T-cell (primary cell): ENCODE measurements at regions not wholly inside any gene's neighbourhood (a gene's known extent, or its start where the extent isn't known, plus 50 kb on each side); places are given as distances from the start of the nearest gene placed in this dataset.

ENCODE experiments used
- ATAC-seq, 4 experiments: fragments of 200-7000 bp in 3 of 4; fragments of 150-1000 bp in 1 of 4; cut with Tn5 transposase; replicated peaks in 1 of 4; 1 replicate in 3 of 4; 2 replicates in 1 of 4; pipeline ENCODE4 v1.10.0; 2021; ENCODE audit warnings: moderate library complexity in 3 of 4, mild to moderate bottlenecking in 2 of 4, moderate number of reproducible peaks in 1 of 4
- CTCF ChIA-PET, 2 donors: fragments of 300-600 bp; sonication (Branson Sonifier 250); formaldehyde crosslinking; loops; one replicate each; lab custom pipeline; 2022; ENCODE audit warnings: antibody characterized with exemption in 2 of 2; lab: Charles Lee
- POLR2A ChIA-PET, 2 donors: fragments of 300-600 bp; sonication (Branson Sonifier 250); formaldehyde crosslinking; loops; one replicate each; lab custom pipeline; 2022; ENCODE audit warnings: antibody characterized with exemption in 2 of 2; lab: Charles Lee
- DNase-seq, 35 experiments: peaks; one replicate each; pipeline versions ENCODE4 v3.0.0 to v3.0.0-alpha.2; 2013 to 2023
- H3K27ac ChIP-seq: one replicate; pipeline ENCODE4 v1.5.1; 2013; ENCODE audit warnings: low read length
- H3K27me3 ChIP-seq, 2 experiments: replicated peaks in 1 of 2; 1 replicate in 1 of 2; 2 replicates in 1 of 2; pipeline versions ENCODE4 v1.6.1 to v1.7.0; 2013; ENCODE audit warnings: low read length in 1 of 2, mixed read lengths in 1 of 2; ENCODE audit not compliant: control insufficient read depth in 2 of 2, insufficient read depth in 2 of 2; ENCODE audit errors: extremely low read depth in 1 of 2
- H3K36me3 ChIP-seq, 2 donors: 1 replicate in 1 of 2; 2 replicates in 1 of 2; pipeline versions ENCODE4 v1.6.1 to v1.7.0; 2013; ENCODE audit warnings: low read length in 1 of 2; ENCODE audit not compliant: control insufficient read depth in 2 of 2, insufficient read depth in 1 of 2; ENCODE audit errors: extremely low read depth in 1 of 2
- H3K4me1 ChIP-seq, 2 experiments: 1 replicate in 1 of 2; 2 replicates in 1 of 2; pipeline versions ENCODE4 v1.6.1 to v1.7.0; 2013; ENCODE audit warnings: low read length in 2 of 2, mixed read lengths in 1 of 2; ENCODE audit not compliant: insufficient read depth in 2 of 2, control insufficient read depth in 1 of 2; ENCODE audit errors: extremely low read depth in 1 of 2
- H3K4me3 ChIP-seq, 2 donors: 1 replicate in 1 of 2; 2 replicates in 1 of 2; pipeline versions ENCODE4 v1.5.1 to v1.7.0; 2013; ENCODE audit warnings: mild to moderate bottlenecking in 2 of 2, low read length in 1 of 2, moderate library complexity in 1 of 2; ENCODE audit not compliant: control insufficient read depth in 1 of 2; ENCODE audit errors: extremely low read depth in 1 of 2
- H3K9me3 ChIP-seq: 2 replicates; pipeline ENCODE4 v1.7.0; 2013
- H3K27ac Mint-ChIP-seq, 2 donors: one replicate each; pipeline ENCODE4 v1.8.0; 2020 to 2021; ENCODE audit warnings: mild to moderate bottlenecking in 2 of 2, mixed read lengths in 2 of 2
- H3K27me3 Mint-ChIP-seq, 2 donors: one replicate each; pipeline ENCODE4 v1.8.0; 2021 to 2022; ENCODE audit warnings: mixed read lengths in 2 of 2
- H3K36me3 Mint-ChIP-seq: one replicate; pipeline ENCODE4 v1.8.0; 2021; ENCODE audit warnings: mixed read lengths
- H3K4me1 Mint-ChIP-seq, 3 donors: one replicate each; pipeline ENCODE4 v1.8.0; 2020 to 2022; ENCODE audit warnings: mixed read lengths in 3 of 3, mild to moderate bottlenecking in 1 of 3
- H3K4me3 Mint-ChIP-seq, 3 donors: one replicate each; pipeline ENCODE4 v1.8.0; 2020 to 2022; ENCODE audit warnings: mild to moderate bottlenecking in 3 of 3, mixed read lengths in 3 of 3, moderate library complexity in 3 of 3
- H3K9me3 Mint-ChIP-seq, 3 donors: one replicate each; pipeline ENCODE4 v1.8.0; 2020 to 2022; ENCODE audit warnings: mixed read lengths in 3 of 3
- WGBS: methylation state at CpG from one replicate; pipeline ENCODE4 v1.1.5; 2013; ENCODE audit warnings: missing lambda C conversion rate; ENCODE audit not compliant: insufficient coverage; 5-methylcytosine and 5-hydroxymethylcytosine counted together

GRCh38 chr5:96300976-96301375 is 132.1 kb downstream of the PCSK1 start:
- Histone ChIP-seq H3K9me3 (no peaks in the 10 kb centered on the region), H3K27ac (no peak overlapping the region), H3K4me3 (no peak overlapping the region), H3K27me3 (peaks cover 0 to 3% of the 10 kb centered on the region in 2 experiments), H3K36me3 (no peaks in the 10 kb centered on the region), H3K4me1 (no peaks in the 10 kb centered on the region)
- H3K4me3 Mint-ChIP-seq = no peak overlapping the region
- H3K27ac Mint-ChIP-seq = no peak overlapping the region
- ChIA-PET CTCF (no interaction called here), POLR2A (no interaction called here)
- no peaks in the 10 kb centered on the region for H3K4me1 Mint-ChIP-seq
- no peaks in the 10 kb centered on the region for H3K27me3 Mint-ChIP-seq
- H3K36me3 Mint-ChIP-seq = no peaks in the 10 kb centered on the region
- H3K9me3 Mint-ChIP-seq = peaks cover 9 to 18% (median 13%) of the 10 kb centered on the region in 3 donors
- ATAC-seq (no peak), DNase-seq (no peak)

GRCh38 chr5:96297867-96298266 is 135.2 kb downstream of the PCSK1 start:
- H3K9me3 ChIP-seq = no peaks in the 10 kb centered on the region
- Mint-ChIP-seq H3K9me3 (peaks cover 0 to 15% (median 6%) of the 10 kb centered on the region in 3 donors), H3K27me3 (peaks cover 0 to 4% of the 10 kb centered on the region in 2 donors), H3K4me1 (no peaks in the 10 kb centered on the region), H3K4me3 (no peak overlapping the region), H3K36me3 (no peaks in the 10 kb centered on the region), H3K27ac (no peak overlapping the region)
- no peaks in the 10 kb centered on the region for H3K4me1 ChIP-seq
- ATAC-seq = no peak
- peaks cover 0 to 5% of the 10 kb centered on the region in 2 experiments for H3K27me3 ChIP-seq
- H3K4me3 ChIP-seq = no peak overlapping the region
- DNase-seq = no peak
- POLR2A ChIA-PET = no interaction called here
- no peak overlapping the region for H3K27ac ChIP-seq
- H3K36me3 ChIP-seq = no peaks in the 10 kb centered on the region
- WGBS = 50% methylated on average over 2 of the region's 3 CpGs
- CTCF ChIA-PET = no interaction called here

GRCh38 chr5:96297290-96297689 is 135.8 kb downstream of the PCSK1 start:
- no peaks in the 10 kb centered on the region for H3K4me1 ChIP-seq
- peaks cover 0 to 5% of the 10 kb centered on the region in 2 experiments for H3K27me3 ChIP-seq
- Mint-ChIP-seq H3K27ac (no peak overlapping the region), H3K36me3 (no peaks in the 10 kb centered on the region), H3K4me3 (no peak overlapping the region), H3K4me1 (no peaks in the 10 kb centered on the region), H3K27me3 (peaks cover 3 to 9% of the 10 kb centered on the region in 2 donors), H3K9me3 (peaks cover 0 to 9% (median under 1%) of the 10 kb centered on the region in 3 donors)
- ATAC-seq (no peak), DNase-seq (no peak)
- ChIA-PET CTCF (no interaction called here), POLR2A (interaction anchor here (0.6 to 0.7 kb wide), 2 partner anchors 133 to 842 kb away, joined by 3 read pairs; no protein-coding TSS in a partner anchor)
- H3K36me3 ChIP-seq = no peaks in the 10 kb centered on the region
- H3K4me3 ChIP-seq = no peak overlapping the region
- no CpG with 5 or more reads among the region's 1 CpG for WGBS
- no peaks in the 10 kb centered on the region for H3K9me3 ChIP-seq
- H3K27ac ChIP-seq = no peak overlapping the region

GRCh38 chr5:96294884-96295202 is 138.2 kb downstream of the PCSK1 start:
- POLR2A ChIA-PET = no interaction called here

GRCh38 chr5:96293966-96294883 is 138.8 kb downstream of the PCSK1 start:
- Histone ChIP-seq H3K4me3 (no peak overlapping the region), H3K36me3 (no peaks in the 10 kb centered on the region), H3K4me1 (no peaks in the 10 kb centered on the region), H3K9me3 (no peaks in the 10 kb centered on the region), H3K27me3 (peaks cover 0 to 2% of the 10 kb centered on the region in 2 experiments), H3K27ac (no peak overlapping the region)
- H3K36me3 Mint-ChIP-seq = no peaks in the 10 kb centered on the region
- ChIA-PET POLR2A (no interaction called here), CTCF (no interaction called here)
- no peak for DNase-seq
- ATAC-seq = no peak
- no peaks in the 10 kb centered on the region for H3K9me3 Mint-ChIP-seq
- no peaks in the 10 kb centered on the region for H3K4me1 Mint-ChIP-seq
- H3K27ac Mint-ChIP-seq = no peak overlapping the region
- peaks cover 5 to 21% of the 10 kb centered on the region in 2 donors for H3K27me3 Mint-ChIP-seq
- no CpG with 5 or more reads among the region's 2 CpGs for WGBS
- no peak overlapping the region for H3K4me3 Mint-ChIP-seq

More at GRCh38 chr5:96294884-96295202, 138.2 kb downstream of the PCSK1 start:
- ATAC-seq (no peak), DNase-seq (no peak)
- H3K9me3 ChIP-seq = no peaks in the 10 kb centered on the region
- peaks cover 5 to 18% of the 10 kb centered on the region in 2 donors for H3K27me3 Mint-ChIP-seq
- H3K27me3 ChIP-seq = peaks cover 0 to 2% of the 10 kb centered on the region in 2 experiments
- H3K4me3 Mint-ChIP-seq = no peak overlapping the region
- H3K36me3 ChIP-seq = no peaks in the 10 kb centered on the region
- H3K36me3 Mint-ChIP-seq = no peaks in the 10 kb centered on the region
- H3K27ac ChIP-seq = no peak overlapping the region
- H3K4me1 Mint-ChIP-seq = no peaks in the 10 kb centered on the region
- CTCF ChIA-PET = no interaction called here
- no peaks in the 10 kb centered on the region for H3K9me3 Mint-ChIP-seq
- H3K4me1 ChIP-seq = no peaks in the 10 kb centered on the region
- no peak overlapping the region for H3K27ac Mint-ChIP-seq
- no peak overlapping the region for H3K4me3 ChIP-seq

- Histone ChIP-seq H3K9me3 (no peaks in the 10 kb centered on the region), H3K4me3 (no peak overlapping the region), H3K27ac (no peak overlapping the region), H3K27me3 (peaks cover 0 to 2% of the 10 kb centered on the region in 2 experiments), H3K36me3 (no peaks in the 10 kb centered on the region), H3K4me1 (no peaks in the 10 kb centered on the region)
- WGBS = no CpG with 5 or more reads among the region's 8 CpGs
- Mint-ChIP-seq H3K9me3 (no peaks in the 10 kb centered on the region), H3K27ac (no peak overlapping the region), H3K36me3 (no peaks in the 10 kb centered on the region), H3K4me1 (no peaks in the 10 kb centered on the region), H3K4me3 (no peak overlapping the region), H3K27me3 (peaks cover 5 to 21% of the 10 kb centered on the region in 2 donors)
- ATAC-seq (no peak), DNase-seq (no peak)
- ChIA-PET POLR2A (no interaction called here), CTCF (interaction anchor here in 1 of 2 donors (0.9 kb wide), 1 partner anchor 30 kb away, joined by 3 read pairs; no protein-coding TSS in a partner anchor)
Observed at GRCh38 chr5:96292582-96293247, 140.3 kb downstream of the PCSK1 start.
